ENCODE measurements at regions not wholly inside any gene's neighbourhood (a gene's known extent, or its start where the extent isn't known, plus 50 kb on each side); places are given as distances from the start of the nearest gene placed in this dataset.
"Not testable (repeated sequence)": the region's sequence is repeated elsewhere in the genome, so short reads cannot be mapped to it uniquely, and the experiment has no call there.

GRCh38 chr5:154546719-154547118 is 68.7 kb upstream of the HAND1 start:
- no peak for DNase-seq (ENCODE audit: low spot score)

- DNase-seq (ENCODE audit: low spot score) = no peak
Measured at GRCh38 chr5:154544646-154545045, 66.6 kb upstream of the HAND1 start.

GRCh38 chr5:154543380-154543779 is 65.4 kb upstream of the HAND1 start:
- DNase-seq (ENCODE audit: low spot score) = no peak

GRCh38 chr5:154542581-154542980 is 64.6 kb upstream of the HAND1 start:
- no peak for DNase-seq (ENCODE audit: low spot score)

GRCh38 chr5:154542000-154542399 is 64.0 kb upstream of the HAND1 start:
- no peak for DNase-seq (ENCODE audit: low spot score)

GRCh38 chr5:154541553-154541952 is 63.5 kb upstream of the HAND1 start:
- no peak for DNase-seq (ENCODE audit: low spot score)

GRCh38 chr5:154540600-154540999 is 62.6 kb upstream of the HAND1 start:
- DNase-seq (ENCODE audit: low spot score) = no peak

- DNase-seq (ENCODE audit: low spot score) = no peak
Measured at GRCh38 chr5:154538492-154538891, 60.5 kb upstream of the HAND1 start.

- DNase-seq (ENCODE audit: low spot score) = not testable (repeated sequence)
Measured at GRCh38 chr5:154536439-154536838, 58.4 kb upstream of the HAND1 start.

GRCh38 chr5:154535535-154535934 is 57.5 kb upstream of the HAND1 start:
- DNase-seq (ENCODE audit: low spot score) = no peak

- DNase-seq (ENCODE audit: low spot score) = no peak
Measured at GRCh38 chr5:154534457-154535050, 56.5 kb upstream of the HAND1 start.

GRCh38 chr5:154529282-154529681 is 51.3 kb upstream of the HAND1 start:
- no peak for DNase-seq (ENCODE audit: low spot score)

GRCh38 chr5:154528005-154528594 is 50.1 kb upstream of the HAND1 start:
- no peak for DNase-seq (ENCODE audit: low spot score)
